ENCODE measurements at regions not wholly inside any gene's neighbourhood (a gene's known extent, or its start where the extent isn't known, plus 50 kb on each side); places are given as distances from the start of the nearest gene placed in this dataset.
"Not testable (repeated sequence)": the region's sequence is repeated elsewhere in the genome, so short reads cannot be mapped to it uniquely, and the experiment has no call there.

GRCh38 chr6:133758815-133759335, 130.0 kb upstream of the TCF21 start:
- no peak for DNase-seq

GRCh38 chr6:133759524-133759923, 129.4 kb upstream of the TCF21 start:
- no peak for DNase-seq

- no peak for DNase-seq
These were observed 127.2 kb upstream of the TCF21 start for GRCh38 chr6:133761706-133762105.

- DNase-seq = peak in 1 of 2 experiments; percentile 22
These were observed 124.7 kb upstream of the TCF21 start for GRCh38 chr6:133764008-133764753.

GRCh38 chr6:133764754-133765208, 124.1 kb upstream of the TCF21 start:
- no peak for DNase-seq

GRCh38 chr6:133767357-133767970, 121.4 kb upstream of the TCF21 start:
- DNase-seq = no peak

- no peak for DNase-seq
These were observed 120.1 kb upstream of the TCF21 start for GRCh38 chr6:133768656-133769295.

GRCh38 chr6:133769463-133769862, 119.5 kb upstream of the TCF21 start:
- no peak for DNase-seq

- no peak for DNase-seq
These were observed 116.3 kb upstream of the TCF21 start for GRCh38 chr6:133772567-133772966.

GRCh38 chr6:133773776-133774175, 115.1 kb upstream of the TCF21 start:
- DNase-seq = no peak

GRCh38 chr6:133774356-133774755, 114.6 kb upstream of the TCF21 start:
- no peak for DNase-seq

GRCh38 chr6:133778414-133779130, 110.3 kb upstream of the TCF21 start:
- DNase-seq = no peak

GRCh38 chr6:133779916-133780695, 108.8 kb upstream of the TCF21 start:
- DNase-seq = no peak

GRCh38 chr6:133786016-133786415, 102.9 kb upstream of the TCF21 start:
- DNase-seq = no peak

- DNase-seq = no peak
These were observed 101.8 kb upstream of the TCF21 start for GRCh38 chr6:133787122-133787521.

GRCh38 chr6:133787859-133788505, 100.9 kb upstream of the TCF21 start:
- DNase-seq = no peak

GRCh38 chr6:133788556-133788955, 100.4 kb upstream of the TCF21 start:
- DNase-seq = no peak

- DNase-seq = not testable (repeated sequence)
These were observed 99.5 kb upstream of the TCF21 start for GRCh38 chr6:133789449-133789848.

GRCh38 chr6:133790756-133791155, 98.2 kb upstream of the TCF21 start:
- DNase-seq = not testable (repeated sequence)

- DNase-seq = not testable (repeated sequence)
These were observed 93.9 kb upstream of the TCF21 start for GRCh38 chr6:133795051-133795450.

GRCh38 chr6:133796235-133796634, 92.7 kb upstream of the TCF21 start:
- no peak for DNase-seq

- no peak for DNase-seq
These were observed 89.9 kb upstream of the TCF21 start for GRCh38 chr6:133799043-133799442.

Data from NCI-H524 (cell line).